A549 (cell line): ENCODE measurements at regions not wholly inside any gene's neighbourhood (a gene's known extent, or its start where the extent isn't known, plus 50 kb on each side); places are given as distances from the start of the nearest gene placed in this dataset.

ENCODE experiments used
- CEBPB ChIP-seq, 2 experiments: fragments of >200 bp in 1 of 2; sonication (Bioruptor Twin) in 1 of 2; formaldehyde crosslinking in 1 of 2; IDR thresholded peaks; 2 replicates each; pipeline ENCODE4 v1.6.1; 2012 to 2016
- CHD2 ChIP-seq: fragments of 150-350 bp; IDR thresholded peaks from 2 replicates; pipeline ENCODE4 v1.6.1; 2014; ENCODE audit warnings: low read length; ENCODE audit not compliant: partially characterized antibody
- CTCF ChIP-seq: fragments of >200 bp; sonication (Bioruptor Twin); formaldehyde crosslinking; IDR thresholded peaks from 3 replicates; pipeline ENCODE4 v1.5.1; 2016
- FOXS1 ChIP-seq: fragments of 250-450 bp; sonication (Bioruptor Pico); IDR thresholded peaks from 2 replicates; pipeline ENCODE4 v1.5.0; 2020; ENCODE audit warnings: mild to moderate bottlenecking, moderate library complexity
- MAX ChIP-seq: IDR thresholded peaks from 2 replicates; pipeline ENCODE4 v1.6.1; 2012
- POLR2A ChIP-seq: IDR thresholded peaks from 2 replicates; pipeline ENCODE4 v1.6.1; 2012; ENCODE audit warnings: mild to moderate bottlenecking, low read length
- RCOR1 ChIP-seq: fragments of 150-350 bp; IDR thresholded peaks from 2 replicates; pipeline ENCODE4 v1.6.1; 2014; ENCODE audit warnings: antibody characterized with exemption, low read length, low read depth
- RNF2 ChIP-seq: fragments of 200-600 bp; sonication (generic); IDR thresholded peaks from 2 replicates; pipeline ENCODE4 v1.6.1; 2016; ENCODE audit warnings: low read depth, mild to moderate bottlenecking, antibody characterized with exemption, moderate library complexity, borderline replicate concordance
- USF2 ChIP-seq: fragments of 450-650 bp; IDR thresholded peaks from 2 replicates; pipeline ENCODE4 v1.6.1; 2014; ENCODE audit warnings: antibody characterized with exemption
- ZSCAN20 ChIP-seq: fragments of 250-450 bp; sonication (Bioruptor Pico); IDR thresholded peaks from 2 replicates; pipeline ENCODE4 v1.8.0; 2022; ENCODE audit warnings: mild to moderate bottlenecking, moderate library complexity

- TF ChIP-seq CTCF (no peak), CHD2 (no peak), RNF2 (no peak), RCOR1 (no peak), MAX (no peak), CEBPB (IDR thresholded peaks at IDR 0.05) (no peak), FOXS1 (no peak), ZSCAN20 (CRISPR knock-in tag) (no peak), POLR2A (no peak), USF2 (no peak)
Observed at GRCh38 chr20:50306478-50307423, 116.1 kb downstream of the CEBPB start.
